HG02884 (cell line): ENCODE measurements at regions not wholly inside any gene's neighbourhood (a gene's known extent, or its start where the extent isn't known, plus 50 kb on each side); places are given as distances from the start of the nearest gene placed in this dataset.
"Not testable (repeated sequence)": the region's sequence is repeated elsewhere in the genome, so short reads cannot be mapped to it uniquely, and the experiment has no call there.

Experiments
- ATAC-seq: cut with Tn5 transposase; IDR thresholded peaks from one replicate; pipeline ENCODE4 v1.9.1; 2021; ENCODE audit warnings: mild to moderate bottlenecking, moderate library complexity; ENCODE audit not compliant: unreplicated experiment

GRCh38 chr7:119522698-119523097 is 750.3 kb upstream of the KCND2 start:
- no peak for ATAC-seq

GRCh38 chr7:119545118-119545517 is 727.9 kb upstream of the KCND2 start:
- no peak for ATAC-seq

- no peak for ATAC-seq
Measured at GRCh38 chr7:119555788-119556187, 717.2 kb upstream of the KCND2 start.

GRCh38 chr7:119556436-119556835 is 716.5 kb upstream of the KCND2 start:
- ATAC-seq: no peak

GRCh38 chr7:119561751-119562150 is 711.2 kb upstream of the KCND2 start:
- no peak for ATAC-seq

- ATAC-seq: no peak
Measured at GRCh38 chr7:119562839-119563238, 710.1 kb upstream of the KCND2 start.

GRCh38 chr7:119571666-119572065 is 701.3 kb upstream of the KCND2 start:
- ATAC-seq: no peak

GRCh38 chr7:119572132-119572531 is 700.8 kb upstream of the KCND2 start:
- no peak for ATAC-seq

GRCh38 chr7:119572541-119572940 is 700.4 kb upstream of the KCND2 start:
- no peak for ATAC-seq

- ATAC-seq: no peak
Measured at GRCh38 chr7:119578116-119578515, 694.9 kb upstream of the KCND2 start.

- no peak for ATAC-seq
Measured at GRCh38 chr7:119594956-119595355, 678.0 kb upstream of the KCND2 start.

GRCh38 chr7:119596651-119597050 is 676.3 kb upstream of the KCND2 start:
- no peak for ATAC-seq

- no peak for ATAC-seq
Measured at GRCh38 chr7:119606297-119606696, 666.7 kb upstream of the KCND2 start.

GRCh38 chr7:119620769-119621168 is 652.2 kb upstream of the KCND2 start:
- ATAC-seq: no peak

GRCh38 chr7:119623427-119623826 is 649.5 kb upstream of the KCND2 start:
- ATAC-seq: no peak

GRCh38 chr7:119630406-119630969 is 642.5 kb upstream of the KCND2 start:
- ATAC-seq: no peak

- ATAC-seq: not testable (repeated sequence)
Measured at GRCh38 chr7:119633812-119634211, 639.2 kb upstream of the KCND2 start.

GRCh38 chr7:119640326-119640725 is 632.6 kb upstream of the KCND2 start:
- no peak for ATAC-seq

- no peak for ATAC-seq
Measured at GRCh38 chr7:119640861-119641260, 632.1 kb upstream of the KCND2 start.

GRCh38 chr7:119643558-119643957 is 629.4 kb upstream of the KCND2 start:
- no peak for ATAC-seq

- ATAC-seq: no peak
Measured at GRCh38 chr7:119647286-119647685, 625.7 kb upstream of the KCND2 start.

GRCh38 chr7:119648752-119649151 is 624.2 kb upstream of the KCND2 start:
- ATAC-seq: not testable (repeated sequence)

- no peak for ATAC-seq
Measured at GRCh38 chr7:119660080-119660479, 612.9 kb upstream of the KCND2 start.
